HepG2 (cell line): ENCODE measurements at regions not wholly inside any gene's neighbourhood (a gene's known extent, or its start where the extent isn't known, plus 50 kb on each side); places are given as distances from the start of the nearest gene placed in this dataset.

Experiments
- DNMT3B ChIP-seq: conservative IDR thresholded peaks from 2 replicates; pipeline ENCODE4 v1.6.1; 2016; ENCODE audit warnings: missing biosample characterization, control low read depth
- ELF3 ChIP-seq: IDR thresholded peaks from 2 replicates; pipeline ENCODE4 v1.6.1; 2016; ENCODE audit warnings: missing genetic modification reagents, missing compliant biosample characterization
- FOXA3 ChIP-seq: IDR thresholded peaks from 2 replicates; pipeline ENCODE4 v1.6.1; 2016; ENCODE audit warnings: missing genetic modification reagents, missing compliant biosample characterization
- KDM2A ChIP-seq: sonication (generic); formaldehyde crosslinking; IDR thresholded peaks from 2 replicates; pipeline ENCODE4 v1.4.0; 2020; ENCODE audit warnings: low read depth, missing genetic modification reagents, borderline replicate concordance
- LCORL ChIP-seq, 2 experiments: fragments of 450-650 bp in 1 of 2; sonication (generic) in 1 of 2; formaldehyde crosslinking in 1 of 2; IDR thresholded peaks; 2 replicates each; pipeline versions ENCODE4 v1.5.0 to v1.6.1; 2017 to 2020; ENCODE audit warnings: antibody characterized with exemption in 1 of 2, missing genetic modification reagents in 1 of 2
- NR2F6 ChIP-seq, 2 experiments: IDR thresholded peaks; 2 replicates each; pipeline ENCODE4 v1.6.1; 2016; ENCODE audit warnings: antibody characterized with exemption in 1 of 2, mild to moderate bottlenecking in 1 of 2
- SMARCE1 ChIP-seq: fragments of 450-650 bp; IDR thresholded peaks from 2 replicates; pipeline ENCODE4 v1.6.1; 2017; ENCODE audit warnings: borderline replicate concordance
- SOX6 ChIP-seq, 2 experiments: fragments of 450-650 bp in 1 of 2; sonication (generic) in 1 of 2; formaldehyde crosslinking in 1 of 2; IDR thresholded peaks; 2 replicates each; pipeline versions ENCODE4 v1.4.0 to v1.6.1; 2017 to 2020; ENCODE audit warnings: antibody characterized with exemption in 1 of 2, mild to moderate bottlenecking in 1 of 2, missing genetic modification reagents in 1 of 2
- TEAD3 ChIP-seq: optimal IDR thresholded peaks from 2 replicates; pipeline ENCODE3; 2016; ENCODE audit warnings: borderline replicate concordance
- TOE1 ChIP-seq: sonication (generic); formaldehyde crosslinking; IDR thresholded peaks from 2 replicates; pipeline ENCODE4 v1.4.0; 2020; ENCODE audit warnings: mild to moderate bottlenecking, missing genetic modification reagents
- ZNF121 ChIP-seq: sonication (generic); formaldehyde crosslinking; IDR thresholded peaks from 2 replicates; pipeline ENCODE4 v1.5.0; 2020; ENCODE audit warnings: mild to moderate bottlenecking, missing genetic modification reagents
- ZNF883 ChIP-seq: sonication (generic); formaldehyde crosslinking; IDR thresholded peaks from 2 replicates; pipeline ENCODE4 v1.5.1; 2020; ENCODE audit warnings: mild to moderate bottlenecking, missing genetic modification reagents; ENCODE audit errors: not compliant biosample characterization
- TF ChIP-seq, protein P1 (sequence below): IDR thresholded peaks from 2 replicates; pipeline ENCODE4 v1.6.1; 2016; ENCODE audit warnings: missing compliant biosample characterization, missing genetic modification reagents, borderline replicate concordance
- TF ChIP-seq, protein P2 (sequence below): sonication (generic); formaldehyde crosslinking; IDR thresholded peaks from 2 replicates; pipeline ENCODE4 v1.4.0; 2020; ENCODE audit warnings: missing genetic modification reagents, low read depth, mild to moderate bottlenecking, borderline replicate concordance
- TF ChIP-seq, protein P3 (sequence below): sonication (generic); formaldehyde crosslinking; IDR thresholded peaks from 2 replicates; pipeline ENCODE4 v1.5.0; 2020; ENCODE audit warnings: missing genetic modification reagents, mild to moderate bottlenecking, borderline replicate concordance
- TF ChIP-seq, protein P4 (sequence below): IDR thresholded peaks from 2 replicates; pipeline ENCODE4 v1.6.1; 2012; ENCODE audit warnings: inconsistent platforms
- TF ChIP-seq, protein P5 (sequence below): sonication (generic); formaldehyde crosslinking; IDR thresholded peaks from 2 replicates; pipeline ENCODE4 v1.4.0; 2020; ENCODE audit warnings: mild to moderate bottlenecking, missing genetic modification reagents
- TF ChIP-seq, protein P6 (sequence below): sonication (generic); formaldehyde crosslinking; IDR thresholded peaks from 2 replicates; pipeline ENCODE4 v1.4.0; 2020; ENCODE audit warnings: missing genetic modification reagents
- TF ChIP-seq, protein P7 (sequence below): sonication (generic); formaldehyde crosslinking; IDR thresholded peaks from 2 replicates; pipeline ENCODE4 v1.4.0; 2020; ENCODE audit warnings: missing genetic modification reagents, mild to moderate bottlenecking, borderline replicate concordance

DNA sequence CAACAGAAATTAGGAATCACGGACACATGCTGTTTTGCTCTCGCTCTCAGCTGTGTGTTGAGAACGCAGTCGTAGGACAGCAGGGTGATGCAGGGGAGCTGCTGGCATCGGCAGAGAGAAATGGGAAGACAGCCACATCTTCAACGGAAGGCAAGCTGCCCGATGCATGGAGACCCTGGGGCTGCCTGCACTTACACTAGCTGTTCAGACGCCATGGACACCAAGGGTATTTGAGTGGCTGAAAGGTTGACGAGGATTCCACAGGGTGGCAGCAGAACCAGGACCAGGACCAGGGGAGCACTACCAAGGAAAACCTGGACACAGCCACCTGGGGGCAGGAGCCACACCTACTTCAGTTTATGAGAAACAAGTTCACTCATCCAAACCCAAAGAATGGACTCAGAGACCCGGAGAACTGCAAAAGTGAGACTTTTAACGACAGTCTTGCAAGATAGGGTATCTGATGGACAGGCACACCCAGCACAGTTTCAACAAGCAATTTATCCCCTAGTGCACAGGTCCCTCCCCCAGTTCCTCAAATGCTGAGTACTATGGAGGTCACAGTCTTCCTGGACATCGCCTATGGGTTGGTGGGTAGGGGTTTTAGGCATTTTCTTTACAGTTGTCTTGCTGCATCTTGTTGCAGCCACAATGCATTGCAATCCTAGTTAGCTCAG is 56.3 kb upstream of the ENTPD6 start (continued):
- TF ChIP-seq, protein P1, sequence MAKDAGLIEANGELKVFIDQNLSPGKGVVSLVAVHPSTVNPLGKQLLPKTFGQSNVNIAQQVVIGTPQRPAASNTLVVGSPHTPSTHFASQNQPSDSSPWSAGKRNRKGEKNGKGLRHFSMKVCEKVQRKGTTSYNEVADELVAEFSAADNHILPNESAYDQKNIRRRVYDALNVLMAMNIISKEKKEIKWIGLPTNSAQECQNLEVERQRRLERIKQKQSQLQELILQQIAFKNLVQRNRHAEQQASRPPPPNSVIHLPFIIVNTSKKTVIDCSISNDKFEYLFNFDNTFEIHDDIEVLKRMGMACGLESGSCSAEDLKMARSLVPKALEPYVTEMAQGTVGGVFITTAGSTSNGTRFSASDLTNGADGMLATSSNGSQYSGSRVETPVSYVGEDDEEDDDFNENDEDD (CRISPR knock-in tag) = no peak
- TF ChIP-seq KDM2A (peak; percentile 29; the same call in 1 of the 2 replicates), NR2F6 (IDR thresholded peaks at IDR 0.05) (no peak), NR2F6 (CRISPR knock-in tag; IDR thresholded peaks at IDR 0.05) (peak; percentile 36; the same call in 1 of the 2 replicates), ELF3 (CRISPR knock-in tag) (0 out of 2 replicates have a peak, but pooled peaks have one; percentile 15), SOX6 (IDR thresholded peaks at IDR 0.05) (no peak), SOX6 (CRISPR knock-in tag; IDR thresholded peaks at IDR 0.05) (0 out of 2 replicates have a peak, but pooled peaks have one; percentile 14), TEAD3 (peak; percentile 40), LCORL (IDR thresholded peaks at IDR 0.05) (no peak), LCORL (CRISPR knock-in tag; IDR thresholded peaks at IDR 0.05) (no peak), ZNF121 (no peak), SMARCE1 (no peak), FOXA3 (peak; percentile 37; the same call in 1 of the 2 replicates), ZNF883 (CRISPR knock-in tag) (peak; percentile 45), DNMT3B (CRISPR knock-in tag) (no peak), TOE1 (CRISPR knock-in tag) (no peak)
- TF ChIP-seq, protein P2, sequence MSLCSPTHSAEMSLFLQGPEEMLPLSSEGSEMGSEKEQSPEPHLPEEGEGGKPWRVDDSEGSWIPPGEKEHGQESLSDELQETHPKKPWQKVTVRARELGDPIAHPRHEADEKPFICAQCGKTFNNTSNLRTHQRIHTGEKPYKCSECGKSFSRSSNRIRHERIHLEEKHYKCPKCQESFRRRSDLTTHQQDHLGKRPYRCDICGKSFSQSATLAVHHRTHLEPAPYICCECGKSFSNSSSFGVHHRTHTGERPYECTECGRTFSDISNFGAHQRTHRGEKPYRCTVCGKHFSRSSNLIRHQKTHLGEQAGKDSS = peak; percentile 82; the same call in 1 of the 2 replicates
- TF ChIP-seq, protein P3, sequence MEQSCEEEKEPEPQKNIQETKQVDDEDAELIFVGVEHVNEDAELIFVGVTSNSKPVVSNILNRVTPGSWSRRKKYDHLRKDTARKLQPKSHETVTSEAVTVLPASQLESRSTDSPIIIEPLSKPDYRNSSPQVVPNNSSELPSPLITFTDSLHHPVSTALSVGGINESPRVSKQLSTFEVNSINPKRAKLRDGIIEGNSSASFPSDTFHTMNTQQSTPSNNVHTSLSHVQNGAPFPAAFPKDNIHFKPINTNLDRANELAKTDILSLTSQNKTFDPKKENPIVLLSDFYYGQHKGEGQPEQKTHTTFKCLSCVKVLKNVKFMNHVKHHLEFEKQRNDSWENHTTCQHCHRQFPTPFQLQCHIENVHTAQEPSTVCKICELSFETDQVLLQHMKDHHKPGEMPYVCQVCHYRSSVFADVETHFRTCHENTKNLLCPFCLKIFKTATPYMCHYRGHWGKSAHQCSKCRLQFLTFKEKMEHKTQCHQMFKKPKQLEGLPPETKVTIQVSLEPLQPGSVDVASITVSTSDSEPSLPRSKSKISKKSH (CRISPR knock-in tag) = peak; percentile 46; the same call in 1 of the 2 replicates
- TF ChIP-seq, protein P4, sequence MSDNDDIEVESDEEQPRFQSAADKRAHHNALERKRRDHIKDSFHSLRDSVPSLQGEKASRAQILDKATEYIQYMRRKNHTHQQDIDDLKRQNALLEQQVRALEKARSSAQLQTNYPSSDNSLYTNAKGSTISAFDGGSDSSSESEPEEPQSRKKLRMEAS = no peak
- TF ChIP-seq, protein P5, sequence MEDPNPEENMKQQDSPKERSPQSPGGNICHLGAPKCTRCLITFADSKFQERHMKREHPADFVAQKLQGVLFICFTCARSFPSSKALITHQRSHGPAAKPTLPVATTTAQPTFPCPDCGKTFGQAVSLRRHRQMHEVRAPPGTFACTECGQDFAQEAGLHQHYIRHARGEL (CRISPR knock-in tag) = no peak
- TF ChIP-seq, protein P6, sequence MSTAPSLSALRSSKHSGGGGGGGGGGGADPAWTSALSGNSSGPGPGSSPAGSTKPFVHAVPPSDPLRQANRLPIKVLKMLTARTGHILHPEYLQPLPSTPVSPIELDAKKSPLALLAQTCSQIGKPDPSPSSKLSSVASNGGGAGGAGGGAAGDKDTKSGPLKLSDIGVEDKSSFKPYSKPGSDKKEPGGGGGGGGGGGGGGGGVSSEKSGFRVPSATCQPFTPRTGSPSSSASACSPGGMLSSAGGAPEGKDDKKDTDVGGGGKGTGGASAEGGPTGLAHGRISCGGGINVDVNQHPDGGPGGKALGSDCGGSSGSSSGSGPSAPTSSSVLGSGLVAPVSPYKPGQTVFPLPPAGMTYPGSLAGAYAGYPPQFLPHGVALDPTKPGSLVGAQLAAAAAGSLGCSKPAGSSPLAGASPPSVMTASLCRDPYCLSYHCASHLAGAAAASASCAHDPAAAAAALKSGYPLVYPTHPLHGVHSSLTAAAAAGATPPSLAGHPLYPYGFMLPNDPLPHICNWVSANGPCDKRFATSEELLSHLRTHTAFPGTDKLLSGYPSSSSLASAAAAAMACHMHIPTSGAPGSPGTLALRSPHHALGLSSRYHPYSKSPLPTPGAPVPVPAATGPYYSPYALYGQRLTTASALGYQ = no peak
- TF ChIP-seq, protein P7, sequence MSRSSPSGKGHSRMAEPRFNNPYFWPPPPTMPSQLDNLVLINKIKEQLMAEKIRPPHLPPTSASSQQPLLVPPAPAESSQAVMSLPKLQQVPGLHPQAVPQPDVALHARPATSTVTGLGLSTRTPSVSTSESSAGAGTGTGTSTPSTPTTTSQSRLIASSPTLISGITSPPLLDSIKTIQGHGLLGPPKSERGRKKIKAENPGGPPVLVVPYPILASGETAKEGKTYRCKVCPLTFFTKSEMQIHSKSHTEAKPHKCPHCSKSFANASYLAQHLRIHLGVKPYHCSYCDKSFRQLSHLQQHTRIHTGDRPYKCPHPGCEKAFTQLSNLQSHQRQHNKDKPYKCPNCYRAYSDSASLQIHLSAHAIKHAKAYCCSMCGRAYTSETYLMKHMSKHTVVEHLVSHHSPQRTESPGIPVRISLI (CRISPR knock-in tag) = peak; percentile 71; the same call in 1 of the 2 replicates
